ENCODE measurements at regions not wholly inside any gene's neighbourhood (a gene's known extent, or its start where the extent isn't known, plus 50 kb on each side); places are given as distances from the start of the nearest gene placed in this dataset.
"Not testable (repeated sequence)": the region's sequence is repeated elsewhere in the genome, so short reads cannot be mapped to it uniquely, and the experiment has no call there.

GRCh38 chr4:183814461-183814860 is 90.6 kb upstream of the STOX2 start:
- TF ChIP-seq, protein P1, sequence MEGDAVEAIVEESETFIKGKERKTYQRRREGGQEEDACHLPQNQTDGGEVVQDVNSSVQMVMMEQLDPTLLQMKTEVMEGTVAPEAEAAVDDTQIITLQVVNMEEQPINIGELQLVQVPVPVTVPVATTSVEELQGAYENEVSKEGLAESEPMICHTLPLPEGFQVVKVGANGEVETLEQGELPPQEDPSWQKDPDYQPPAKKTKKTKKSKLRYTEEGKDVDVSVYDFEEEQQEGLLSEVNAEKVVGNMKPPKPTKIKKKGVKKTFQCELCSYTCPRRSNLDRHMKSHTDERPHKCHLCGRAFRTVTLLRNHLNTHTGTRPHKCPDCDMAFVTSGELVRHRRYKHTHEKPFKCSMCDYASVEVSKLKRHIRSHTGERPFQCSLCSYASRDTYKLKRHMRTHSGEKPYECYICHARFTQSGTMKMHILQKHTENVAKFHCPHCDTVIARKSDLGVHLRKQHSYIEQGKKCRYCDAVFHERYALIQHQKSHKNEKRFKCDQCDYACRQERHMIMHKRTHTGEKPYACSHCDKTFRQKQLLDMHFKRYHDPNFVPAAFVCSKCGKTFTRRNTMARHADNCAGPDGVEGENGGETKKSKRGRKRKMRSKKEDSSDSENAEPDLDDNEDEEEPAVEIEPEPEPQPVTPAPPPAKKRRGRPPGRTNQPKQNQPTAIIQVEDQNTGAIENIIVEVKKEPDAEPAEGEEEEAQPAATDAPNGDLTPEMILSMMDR (IDR thresholded peaks at IDR 0.05; ENCODE audit: insufficient read depth, missing control alignments): no peak
- no peak for FAIRE-seq
- DNase-seq (ENCODE audit: insufficient read length, low spot score): no peak

GRCh38 chr4:183816077-183816476 is 89.0 kb upstream of the STOX2 start:
- FAIRE-seq: no peak
- TF ChIP-seq, protein P1 (IDR thresholded peaks at IDR 0.05; ENCODE audit: insufficient read depth, missing control alignments): no peak
- DNase-seq (ENCODE audit: insufficient read length, low spot score): no peak

- no peak for FAIRE-seq
- TF ChIP-seq, protein P1 (IDR thresholded peaks at IDR 0.05; ENCODE audit: insufficient read depth, missing control alignments): no peak
- DNase-seq (ENCODE audit: insufficient read length, low spot score): no peak
Measured at GRCh38 chr4:183816882-183817509, 88.1 kb upstream of the STOX2 start.

DNA sequence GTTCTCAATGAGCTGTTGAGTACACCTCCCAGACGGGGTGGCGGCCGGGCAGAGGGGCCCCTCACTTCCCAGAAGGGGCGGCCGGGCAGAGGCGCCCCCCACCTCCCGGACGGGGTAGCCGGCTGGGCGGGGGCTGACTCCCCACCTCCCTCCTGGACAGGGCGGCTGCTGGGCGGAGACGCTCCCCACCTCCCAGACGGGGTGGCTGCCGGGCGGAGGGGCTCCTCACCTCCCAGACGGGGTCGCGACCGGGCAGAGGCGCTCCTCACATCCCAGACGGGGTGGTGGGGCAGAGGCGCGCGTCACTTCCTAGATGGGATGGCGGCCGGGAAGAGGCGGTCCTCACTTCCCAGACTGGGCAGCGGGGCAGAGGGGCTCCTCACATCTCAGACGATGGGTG is 86.5 kb upstream of the STOX2 start:
- not testable (repeated sequence) for DNase-seq (ENCODE audit: insufficient read length, low spot score); FAIRE-seq

- FAIRE-seq (no peak), DNase-seq (ENCODE audit: insufficient read length, low spot score) (no peak)
- TF ChIP-seq, protein P1 (IDR thresholded peaks at IDR 0.05; ENCODE audit: insufficient read depth, missing control alignments): no peak
Measured at GRCh38 chr4:183821076-183821853, 83.8 kb upstream of the STOX2 start.

DNA sequence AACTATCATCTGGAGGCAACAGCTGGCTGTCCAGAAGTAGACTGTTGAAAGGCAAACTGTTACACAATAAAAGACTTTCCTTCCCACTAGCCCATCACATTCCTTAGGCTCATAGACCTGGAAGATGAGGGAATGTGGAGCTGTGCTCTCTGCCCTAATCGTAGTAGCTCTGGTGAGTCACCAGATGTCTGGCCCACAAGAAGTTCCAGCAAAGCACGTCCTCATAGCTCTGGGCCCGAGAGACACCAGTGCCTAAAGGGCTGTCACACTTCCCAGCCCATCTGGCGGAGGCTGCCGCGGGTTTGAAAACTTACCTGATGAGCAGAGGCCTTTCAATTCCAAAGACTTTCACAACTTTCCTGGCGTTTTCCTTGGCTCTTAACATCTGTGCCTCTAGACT is 81.7 kb upstream of the STOX2 start:
- DNase-seq (ENCODE audit: insufficient read length, low spot score) (no peak), FAIRE-seq (no peak)
- TF ChIP-seq, protein P1 (IDR thresholded peaks at IDR 0.05; ENCODE audit: insufficient read depth, missing control alignments): no peak

DNA sequence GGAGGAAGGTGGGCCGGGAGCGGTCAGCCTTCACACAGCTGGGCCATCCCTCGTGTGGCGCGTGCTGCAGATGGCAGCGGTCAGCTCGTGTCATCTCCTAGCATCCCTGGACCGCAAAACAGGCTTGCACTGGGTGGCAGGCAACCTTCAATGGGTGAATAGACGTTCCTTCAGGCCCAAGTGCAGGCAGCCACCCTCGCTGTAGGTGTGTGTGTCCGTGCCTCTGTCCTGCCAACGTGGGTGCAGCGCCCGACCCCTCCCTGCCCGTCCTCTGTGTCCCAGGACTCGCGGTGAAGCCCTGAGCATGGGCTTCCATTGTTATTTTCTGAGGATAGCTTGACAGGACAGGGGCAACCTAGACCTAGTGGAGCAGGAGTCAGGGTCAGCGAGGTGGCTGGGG is 79.8 kb upstream of the STOX2 start:
- FAIRE-seq (no peak), DNase-seq (ENCODE audit: insufficient read length, low spot score) (no peak)
- TF ChIP-seq, protein P1 (IDR thresholded peaks at IDR 0.05; ENCODE audit: insufficient read depth, missing control alignments): no peak
